Naive thymus-derived CD8-positive, alpha-beta T cell (primary cell): ENCODE measurements at regions not wholly inside any gene's neighbourhood (a gene's known extent, or its start where the extent isn't known, plus 50 kb on each side); places are given as distances from the start of the nearest gene placed in this dataset.

ENCODE experiments used
- ATAC-seq, 2 donors: fragments of 150-1000 bp; cut with Tn5 transposase in 1 of 2; sonication (Bioruptor Pico), chemical (Tn5 transposase) in 1 of 2; 1 replicate in 1 of 2; 2 replicates in 1 of 2; pipeline ENCODE4 v1.10.0; 2021; ENCODE audit warnings: mild to moderate bottlenecking in 2 of 2, moderate library complexity in 2 of 2
- POLR2A ChIA-PET: fragments of 350-600 bp; sonication (Branson Sonifier 250); formaldehyde crosslinking; loops from one replicate; lab custom pipeline; 2021; ENCODE audit warnings: antibody characterized with exemption; lab: Charles Lee
- DNase-seq, 10 donors: peaks; one replicate each; pipeline versions ENCODE4 v3.0.0 to v3.0.0-alpha.2; 2020 to 2022
- H3K27ac Mint-ChIP-seq, 10 donors: one replicate each; pipeline ENCODE4 v1.8.0; 2020 to 2022; ENCODE audit warnings: mild to moderate bottlenecking in 10 of 10, mixed read lengths in 10 of 10, moderate library complexity in 4 of 10, inconsistent platforms in 1 of 10
- H3K27me3 Mint-ChIP-seq, 5 donors: one replicate each; pipeline ENCODE4 v1.8.0; 2021 to 2022; ENCODE audit warnings: mixed read lengths in 5 of 5
- H3K36me3 Mint-ChIP-seq, 3 donors: one replicate each; pipeline ENCODE4 v1.8.0; 2020 to 2022; ENCODE audit warnings: mixed read lengths in 3 of 3, mild to moderate bottlenecking in 2 of 3, inconsistent platforms in 1 of 3
- H3K4me1 Mint-ChIP-seq, 4 donors: one replicate each; pipeline ENCODE4 v1.8.0; 2021 to 2022; ENCODE audit warnings: mixed read lengths in 4 of 4
- H3K4me3 Mint-ChIP-seq, 10 donors: one replicate each; pipeline ENCODE4 v1.8.0; 2020 to 2022; ENCODE audit warnings: mild to moderate bottlenecking in 10 of 10, mixed read lengths in 10 of 10, moderate library complexity in 6 of 10, inconsistent platforms in 1 of 10
- H3K9me3 Mint-ChIP-seq, 9 donors: one replicate each; pipeline ENCODE4 v1.8.0; 2020 to 2022; ENCODE audit warnings: mixed read lengths in 9 of 9, mild to moderate bottlenecking in 3 of 9, inconsistent platforms in 1 of 9, moderate library complexity in 1 of 9

- no peak for ATAC-seq
- POLR2A ChIA-PET = no interaction called here
- peaks cover 3 to 28% (median 12%) of the 10 kb centered on the region in 9 donors for H3K9me3 Mint-ChIP-seq
- H3K4me3 Mint-ChIP-seq = no peak overlapping the region
- H3K36me3 Mint-ChIP-seq = no peaks in the 10 kb centered on the region
- no peak for DNase-seq
- H3K27ac Mint-ChIP-seq = no peak overlapping the region
- no peaks in the 10 kb centered on the region for H3K27me3 Mint-ChIP-seq
- no peaks in the 10 kb centered on the region for H3K4me1 Mint-ChIP-seq
These were observed 1086.8 kb upstream of the PIK3C3 start for GRCh38 chr18:40868110-40868858.

DNA sequence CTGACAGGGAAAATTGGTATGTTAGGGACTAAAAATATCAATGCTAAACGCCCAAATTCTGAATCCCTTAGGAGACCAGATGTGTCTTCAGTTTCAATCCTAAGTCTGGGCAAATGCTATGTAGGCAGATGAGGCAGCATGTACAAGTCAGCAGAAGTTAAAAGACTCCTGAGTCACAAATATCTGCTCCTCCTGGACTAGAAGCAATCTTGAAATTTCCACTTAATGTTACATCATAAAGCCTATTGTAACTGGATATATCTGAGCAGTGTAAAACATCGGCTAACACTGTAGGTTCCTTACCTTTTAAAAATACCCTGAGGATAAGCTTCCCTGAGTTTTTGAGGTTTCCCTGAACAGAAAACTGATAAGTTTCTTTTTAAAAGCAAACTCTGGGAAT is 1087.6 kb upstream of the PIK3C3 start:
- POLR2A ChIA-PET = no interaction called here
- Mint-ChIP-seq H3K36me3 (no peaks in the 10 kb centered on the region), H3K27me3 (no peaks in the 10 kb centered on the region), H3K9me3 (peaks cover 3 to 30% (median 12%) of the 10 kb centered on the region in 9 donors), H3K4me3 (no peak overlapping the region), H3K27ac (no peak overlapping the region), H3K4me1 (no peaks in the 10 kb centered on the region)
- ATAC-seq (no peak), DNase-seq (no peak)

- DNase-seq (no peak), ATAC-seq (no peak)
- no peak overlapping the region for H3K27ac Mint-ChIP-seq
- no peaks in the 10 kb centered on the region for H3K36me3 Mint-ChIP-seq
- H3K4me3 Mint-ChIP-seq = no peak overlapping the region
- POLR2A ChIA-PET = no interaction called here
- peaks cover 3 to 30% (median 12%) of the 10 kb centered on the region in 9 donors for H3K9me3 Mint-ChIP-seq
- no peaks in the 10 kb centered on the region for H3K27me3 Mint-ChIP-seq
- no peaks in the 10 kb centered on the region for H3K4me1 Mint-ChIP-seq
These were observed 1088.1 kb upstream of the PIK3C3 start for GRCh38 chr18:40866968-40867367.

- Mint-ChIP-seq H3K27me3 (no peaks in the 10 kb centered on the region), H3K4me1 (no peaks in the 10 kb centered on the region), H3K36me3 (no peaks in the 10 kb centered on the region), H3K27ac (no peak overlapping the region), H3K4me3 (no peak overlapping the region), H3K9me3 (peaks cover 3 to 29% (median 10%) of the 10 kb centered on the region in 9 donors)
- DNase-seq = no peak
- ATAC-seq = no peak
- POLR2A ChIA-PET = no interaction called here
These were observed 1088.9 kb upstream of the PIK3C3 start for GRCh38 chr18:40866013-40866645.

DNA sequence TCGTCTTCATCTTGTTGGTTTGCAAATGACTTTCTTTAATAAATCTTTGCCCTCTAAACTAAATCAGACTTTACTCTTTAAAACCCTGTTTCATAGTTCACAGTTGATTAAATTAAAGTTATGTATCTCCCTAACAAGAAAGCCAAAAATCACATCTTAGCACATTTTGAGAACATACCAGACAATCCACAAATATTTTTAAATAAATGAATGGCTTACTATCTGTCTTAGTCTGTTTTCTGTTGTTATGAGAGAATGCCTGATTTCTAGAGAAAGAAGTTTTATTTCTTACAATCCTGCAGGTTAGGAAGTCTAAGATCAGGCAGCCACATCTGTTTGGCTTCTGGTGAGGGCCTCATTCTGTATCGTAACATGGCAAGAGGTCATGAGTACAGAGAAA is 1090.2 kb upstream of the PIK3C3 start:
- no peak for DNase-seq
- Mint-ChIP-seq H3K4me1 (no peaks in the 10 kb centered on the region), H3K4me3 (no peak overlapping the region), H3K27me3 (no peaks in the 10 kb centered on the region), H3K27ac (no peak overlapping the region), H3K9me3 (peaks cover 0 to 29% (median 10%) of the 10 kb centered on the region in 9 donors), H3K36me3 (no peaks in the 10 kb centered on the region)
- POLR2A ChIA-PET = no interaction called here
- no peak for ATAC-seq

DNA sequence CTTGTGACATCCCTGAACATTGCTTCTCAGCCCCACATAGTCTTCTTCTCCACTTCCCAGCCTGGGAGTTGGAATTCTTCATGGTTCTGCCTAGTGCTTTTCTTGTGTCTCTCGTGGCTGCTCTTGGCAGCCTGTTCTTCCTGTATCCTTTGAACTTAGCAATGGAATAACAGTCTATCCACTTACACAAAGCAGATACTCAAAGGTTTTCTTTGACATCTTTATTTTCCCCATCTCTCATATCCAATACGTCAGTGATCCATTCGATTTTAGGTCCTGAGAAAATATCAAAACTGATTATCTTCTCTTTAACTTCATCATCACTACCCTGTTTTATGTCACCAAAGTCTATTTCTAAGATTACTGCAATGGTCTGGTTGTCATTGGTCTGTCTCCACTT is 1091.2 kb upstream of the PIK3C3 start:
- Mint-ChIP-seq H3K9me3 (peaks cover 0 to 29% (median 10%) of the 10 kb centered on the region in 9 donors), H3K27me3 (no peaks in the 10 kb centered on the region), H3K36me3 (no peaks in the 10 kb centered on the region), H3K4me3 (no peak overlapping the region), H3K4me1 (no peaks in the 10 kb centered on the region), H3K27ac (no peak overlapping the region)
- ATAC-seq = no peak
- DNase-seq = no peak
- POLR2A ChIA-PET = no interaction called here

GRCh38 chr18:40860189-40860588 is 1094.8 kb upstream of the PIK3C3 start:
- Mint-ChIP-seq H3K36me3 (no peaks in the 10 kb centered on the region), H3K4me3 (no peak overlapping the region), H3K27me3 (no peaks in the 10 kb centered on the region), H3K9me3 (peaks cover 0 to 26% (median 10%) of the 10 kb centered on the region in 9 donors), H3K27ac (no peak overlapping the region), H3K4me1 (no peaks in the 10 kb centered on the region)
- DNase-seq = no peak
- POLR2A ChIA-PET = no interaction called here
- no peak for ATAC-seq

- POLR2A ChIA-PET = no interaction called here
- DNase-seq (no peak), ATAC-seq (no peak)
- Mint-ChIP-seq H3K4me1 (no peaks in the 10 kb centered on the region), H3K27me3 (no peaks in the 10 kb centered on the region), H3K27ac (no peak overlapping the region), H3K4me3 (no peak overlapping the region), H3K9me3 (peaks cover 0 to 21% (median 11%) of the 10 kb centered on the region in 9 donors), H3K36me3 (no peaks in the 10 kb centered on the region)
These were observed 1099.4 kb upstream of the PIK3C3 start for GRCh38 chr18:40855661-40856060.

- no peak overlapping the region for H3K4me3 Mint-ChIP-seq
- no peaks in the 10 kb centered on the region for H3K4me1 Mint-ChIP-seq
- no peak overlapping the region for H3K27ac Mint-ChIP-seq
- no peaks in the 10 kb centered on the region for H3K27me3 Mint-ChIP-seq
- H3K9me3 Mint-ChIP-seq = peaks cover 4 to 24% (median 13%) of the 10 kb centered on the region in 9 donors
- ATAC-seq (no peak), DNase-seq (no peak)
- H3K36me3 Mint-ChIP-seq = no peaks in the 10 kb centered on the region
- POLR2A ChIA-PET = no interaction called here
These were observed 1102.6 kb upstream of the PIK3C3 start for GRCh38 chr18:40852406-40852805.

DNA sequence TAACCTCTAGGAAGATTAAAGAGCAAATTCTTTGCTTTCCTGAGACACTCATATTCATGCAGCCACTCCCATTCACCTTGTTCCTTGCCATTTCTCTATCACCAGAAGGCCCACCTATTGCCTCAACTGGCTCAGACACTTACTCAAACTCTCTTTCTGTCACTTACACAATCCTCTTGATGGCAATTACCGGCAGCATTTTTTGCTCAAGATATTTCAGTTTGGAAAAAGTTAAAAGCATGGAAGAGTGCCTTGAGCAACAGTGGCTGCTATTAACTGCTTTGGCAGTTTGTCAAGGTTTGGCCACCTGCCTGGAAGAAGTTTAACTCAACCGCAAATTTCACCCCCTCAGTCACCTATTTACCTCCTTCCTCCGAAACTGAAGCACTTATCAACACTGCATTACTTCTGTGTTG is 1104.0 kb upstream of the PIK3C3 start:
- no peak for DNase-seq
- ATAC-seq = no peak
- Mint-ChIP-seq H3K4me3 (no peak overlapping the region), H3K9me3 (peaks cover 4 to 18% (median 6%) of the 10 kb centered on the region in 9 donors), H3K27me3 (no peaks in the 10 kb centered on the region), H3K4me1 (no peaks in the 10 kb centered on the region), H3K36me3 (no peaks in the 10 kb centered on the region), H3K27ac (peak overlapping the region in 1 of 10 donors; percentile 67)
- POLR2A ChIA-PET = no interaction called here

DNA sequence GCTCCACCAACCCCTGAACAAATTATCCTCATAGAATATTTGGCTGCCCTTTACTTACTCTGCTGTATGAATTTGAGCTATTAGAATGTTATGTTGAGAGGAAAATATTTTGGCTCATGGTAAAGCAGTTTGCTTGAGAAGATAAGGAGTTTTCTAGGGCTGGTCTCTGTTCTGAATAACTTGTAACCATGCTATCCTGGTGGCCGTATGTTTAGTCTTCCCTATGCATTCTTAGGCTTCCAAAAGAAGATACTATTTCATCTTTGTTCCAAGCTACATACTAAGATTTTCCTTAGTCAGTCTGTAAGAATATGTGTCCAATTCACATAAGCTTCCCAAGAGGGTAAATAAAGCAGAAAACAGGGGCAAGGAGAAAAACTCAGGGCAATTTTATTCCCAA is 1105.1 kb upstream of the PIK3C3 start:
- Mint-ChIP-seq H3K36me3 (no peaks in the 10 kb centered on the region), H3K4me3 (no peak overlapping the region), H3K4me1 (no peaks in the 10 kb centered on the region), H3K9me3 (peaks cover 4 to 18% (median 5%) of the 10 kb centered on the region in 9 donors), H3K27ac (no peak overlapping the region), H3K27me3 (no peaks in the 10 kb centered on the region)
- DNase-seq (no peak), ATAC-seq (no peak)
- POLR2A ChIA-PET = no interaction called here

DNA sequence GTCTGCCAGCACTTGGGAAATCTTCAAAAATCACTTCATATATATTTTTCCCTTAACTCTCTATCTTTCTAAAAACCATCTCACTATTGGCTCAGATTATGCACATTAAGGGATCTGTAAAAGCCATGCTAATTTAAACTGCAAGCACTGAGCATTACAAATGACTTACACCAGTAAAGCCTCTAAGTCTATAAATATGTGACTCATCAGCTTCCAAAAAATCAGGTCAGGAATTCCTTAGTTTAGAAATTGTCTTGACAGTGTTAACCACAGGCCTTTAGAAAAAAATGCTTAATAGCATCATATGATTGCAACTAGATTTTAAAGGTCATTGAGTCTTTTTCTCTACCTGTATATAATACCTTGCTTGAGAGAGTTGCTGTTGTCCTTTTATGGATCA is 1113.6 kb upstream of the PIK3C3 start:
- Mint-ChIP-seq H3K27me3 (no peaks in the 10 kb centered on the region), H3K4me3 (no peak overlapping the region), H3K27ac (no peak overlapping the region), H3K4me1 (peaks cover 0 to 1% (median 0%) of the 10 kb centered on the region in 4 donors), H3K9me3 (peaks cover 8 to 22% (median 12%) of the 10 kb centered on the region in 9 donors), H3K36me3 (no peaks in the 10 kb centered on the region)
- POLR2A ChIA-PET = no interaction called here
- ATAC-seq (no peak), DNase-seq (no peak)

GRCh38 chr18:40841063-40841462 is 1114.0 kb upstream of the PIK3C3 start:
- POLR2A ChIA-PET = no interaction called here
- no peak for ATAC-seq

More at GRCh38 chr18:40841063-40841462, 1114.0 kb upstream of the PIK3C3 start:
- DNase-seq = no peak
- Mint-ChIP-seq H3K4me1 (peaks cover 0 to 1% (median 0%) of the 10 kb centered on the region in 4 donors), H3K36me3 (no peaks in the 10 kb centered on the region), H3K27ac (no peak overlapping the region), H3K9me3 (peaks cover 8 to 22% (median 12%) of the 10 kb centered on the region in 9 donors), H3K27me3 (no peaks in the 10 kb centered on the region), H3K4me3 (no peak overlapping the region)
